ENCODE measurements at regions not wholly inside any gene's neighbourhood (a gene's known extent, or its start where the extent isn't known, plus 50 kb on each side); places are given as distances from the start of the nearest gene placed in this dataset.

DNA sequence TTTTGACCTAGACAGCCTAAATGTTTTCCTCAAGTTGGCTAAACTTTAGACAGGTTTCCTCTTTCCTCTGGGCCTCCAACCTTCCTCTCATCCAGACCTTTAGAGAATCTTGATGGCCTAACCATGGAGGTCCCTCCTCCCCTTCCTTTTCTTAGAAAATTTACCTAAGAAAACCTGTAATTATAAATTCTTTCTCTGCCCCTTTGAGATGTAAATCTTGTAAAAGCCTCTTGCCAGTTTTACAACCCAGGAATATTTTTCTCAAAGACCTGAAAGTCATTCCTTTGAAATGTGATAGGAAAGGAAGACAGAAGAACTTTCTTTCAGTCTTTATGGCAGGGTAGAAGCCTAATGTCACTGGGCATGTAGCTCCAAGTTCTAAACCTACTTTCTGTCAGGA, 1752.6 kb upstream of the C9orf72 start:
- TF ChIP-seq YY1 (IDR thresholded peaks at IDR 0.05; ENCODE audit: insufficient read depth, insufficient read length) (no peak), ZNF274 (IDR thresholded peaks at IDR 0.05; ENCODE audit: low read depth, low read length) (no peak), SUZ12 (IDR thresholded peaks at IDR 0.05; ENCODE audit: extremely low read depth, insufficient read depth, insufficient read length) (no peak)

Data from NT2/D1 (cell line).